ENCODE measurements at regions not wholly inside any gene's neighbourhood (a gene's known extent, or its start where the extent isn't known, plus 50 kb on each side); places are given as distances from the start of the nearest gene placed in this dataset.

GRCh38 chr6:4615231-4615630 is 161.0 kb upstream of the CDYL start:
- ATAC-seq, result no peak
- peaks cover 3 to 45% (median 14%) of the 10 kb centered on the region in 3 donors for H3K4me1 ChIP-seq
- no peaks in the 10 kb centered on the region for H3K9me3 ChIP-seq
- no peak overlapping the region for H3K27ac ChIP-seq
- TF ChIP-seq POLR2AphosphoS5 (IDR thresholded peaks at IDR 0.05), result no peak
- no peak for TF ChIP-seq POLR2A (IDR thresholded peaks at IDR 0.05)
- no peak for TF ChIP-seq EP300 (IDR thresholded peaks at IDR 0.05)
- TF ChIP-seq CTCF (IDR thresholded peaks at IDR 0.05), result no peak
- H3K36me3 ChIP-seq, result no peaks in the 10 kb centered on the region
- WGBS, 2 donors (ENCODE audit: low coverage in 1 of 2), result 87 to 91% methylated on average over 4 to 5 of the region's 6 CpGs
- no peaks in the 10 kb centered on the region for H3K27me3 ChIP-seq
- no peak overlapping the region for H3K4me3 ChIP-seq

GRCh38 chr6:4614637-4615036 is 161.6 kb upstream of the CDYL start:
- no peak overlapping the region for H3K4me3 ChIP-seq
- no peaks in the 10 kb centered on the region for H3K9me3 ChIP-seq
- TF ChIP-seq POLR2A (IDR thresholded peaks at IDR 0.05) (no peak), CTCF (IDR thresholded peaks at IDR 0.05) (no peak), POLR2AphosphoS5 (IDR thresholded peaks at IDR 0.05) (no peak), EP300 (IDR thresholded peaks at IDR 0.05) (no peak)
- 94% methylated on average over 3 to 5 of the region's 5 CpGs for WGBS, 2 donors (ENCODE audit: low coverage in 1 of 2)
- no peak overlapping the region for H3K27ac ChIP-seq
- H3K4me1 ChIP-seq, result peaks cover 3 to 51% (median 14%) of the 10 kb centered on the region in 3 donors
- H3K27me3 ChIP-seq, result no peaks in the 10 kb centered on the region
- no peaks in the 10 kb centered on the region for H3K36me3 ChIP-seq
- ATAC-seq, result no peak

- no peaks in the 10 kb centered on the region for H3K36me3 ChIP-seq
- TF ChIP-seq EP300 (IDR thresholded peaks at IDR 0.05) (no peak), POLR2AphosphoS5 (IDR thresholded peaks at IDR 0.05) (no peak), CTCF (IDR thresholded peaks at IDR 0.05) (no peak), POLR2A (IDR thresholded peaks at IDR 0.05) (no peak)
- peaks cover 3 to 53% (median 14%) of the 10 kb centered on the region in 3 donors for H3K4me1 ChIP-seq
- H3K9me3 ChIP-seq, result no peaks in the 10 kb centered on the region
- no peak overlapping the region for H3K27ac ChIP-seq
- no peak overlapping the region for H3K4me3 ChIP-seq
- 92 to 94% methylated on average over 5 of the region's 5 CpGs for WGBS, 2 donors (ENCODE audit: low coverage in 1 of 2)
- ATAC-seq, result no peak
- H3K27me3 ChIP-seq, result no peaks in the 10 kb centered on the region
Observed at GRCh38 chr6:4613795-4614194, 162.4 kb upstream of the CDYL start.

GRCh38 chr6:4613381-4613780 is 162.8 kb upstream of the CDYL start:
- Histone ChIP-seq H3K27ac (peak overlapping the region in 2 of 4 donors; percentile 63 to 71), H3K4me1 (peaks cover 3 to 57% (median 14%) of the 10 kb centered on the region in 3 donors), H3K9me3 (no peaks in the 10 kb centered on the region), H3K36me3 (no peaks in the 10 kb centered on the region), H3K4me3 (no peak overlapping the region), H3K27me3 (no peaks in the 10 kb centered on the region)
- 75 to 94% methylated on average over 1 of the region's 2 CpGs for WGBS, 2 donors (ENCODE audit: low coverage in 1 of 2)
- TF ChIP-seq EP300 (IDR thresholded peaks at IDR 0.05) (no peak), POLR2AphosphoS5 (IDR thresholded peaks at IDR 0.05) (no peak), CTCF (IDR thresholded peaks at IDR 0.05) (no peak), POLR2A (IDR thresholded peaks at IDR 0.05) (no peak)
- ATAC-seq, result no peak

GRCh38 chr6:4612636-4613171 is 163.5 kb upstream of the CDYL start:
- peak; percentile 53 for ATAC-seq
- Histone ChIP-seq H3K27me3 (no peaks in the 10 kb centered on the region), H3K4me1 (peaks cover 3 to 62% (median 14%) of the 10 kb centered on the region in 3 donors), H3K27ac (peak overlapping the region in 3 of 4 donors; percentile 4 to 71 (median 63)), H3K9me3 (no peaks in the 10 kb centered on the region), H3K36me3 (no peaks in the 10 kb centered on the region), H3K4me3 (no peak overlapping the region)
- 27 to 52% methylated on average over 2 to 5 of the region's 5 CpGs for WGBS, 2 donors (ENCODE audit: low coverage in 1 of 2)
- TF ChIP-seq POLR2AphosphoS5 (IDR thresholded peaks at IDR 0.05), result peak; percentile 94
- TF ChIP-seq POLR2A (IDR thresholded peaks at IDR 0.05), result no peak

All from gastroesophageal sphincter (tissue), 4 donors.